ENCODE measurements at regions not wholly inside any gene's neighbourhood (a gene's known extent, or its start where the extent isn't known, plus 50 kb on each side); places are given as distances from the start of the nearest gene placed in this dataset.

DNA sequence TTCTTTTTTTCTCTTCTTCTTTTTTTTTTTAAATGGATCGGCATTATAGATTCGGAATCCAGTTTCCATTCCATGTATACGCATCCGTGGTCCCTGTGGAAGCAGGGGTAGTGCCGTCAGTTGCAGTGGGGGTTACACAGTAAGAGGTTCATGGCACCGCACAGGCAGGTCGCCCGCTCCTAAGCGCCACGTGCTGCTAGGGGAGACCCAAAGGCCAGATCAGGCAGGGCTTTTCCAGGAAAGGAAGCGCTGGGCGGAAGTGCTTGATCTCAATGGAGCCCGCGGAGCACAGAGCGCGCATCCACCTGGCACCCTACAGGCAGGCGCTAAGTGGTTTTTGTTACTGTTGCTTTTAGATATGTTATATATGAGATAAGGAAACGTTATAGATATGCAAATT lies 174.8 kb upstream of the OR13F1 start:
- TF ChIP-seq, protein P1, sequence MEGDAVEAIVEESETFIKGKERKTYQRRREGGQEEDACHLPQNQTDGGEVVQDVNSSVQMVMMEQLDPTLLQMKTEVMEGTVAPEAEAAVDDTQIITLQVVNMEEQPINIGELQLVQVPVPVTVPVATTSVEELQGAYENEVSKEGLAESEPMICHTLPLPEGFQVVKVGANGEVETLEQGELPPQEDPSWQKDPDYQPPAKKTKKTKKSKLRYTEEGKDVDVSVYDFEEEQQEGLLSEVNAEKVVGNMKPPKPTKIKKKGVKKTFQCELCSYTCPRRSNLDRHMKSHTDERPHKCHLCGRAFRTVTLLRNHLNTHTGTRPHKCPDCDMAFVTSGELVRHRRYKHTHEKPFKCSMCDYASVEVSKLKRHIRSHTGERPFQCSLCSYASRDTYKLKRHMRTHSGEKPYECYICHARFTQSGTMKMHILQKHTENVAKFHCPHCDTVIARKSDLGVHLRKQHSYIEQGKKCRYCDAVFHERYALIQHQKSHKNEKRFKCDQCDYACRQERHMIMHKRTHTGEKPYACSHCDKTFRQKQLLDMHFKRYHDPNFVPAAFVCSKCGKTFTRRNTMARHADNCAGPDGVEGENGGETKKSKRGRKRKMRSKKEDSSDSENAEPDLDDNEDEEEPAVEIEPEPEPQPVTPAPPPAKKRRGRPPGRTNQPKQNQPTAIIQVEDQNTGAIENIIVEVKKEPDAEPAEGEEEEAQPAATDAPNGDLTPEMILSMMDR (IDR thresholded peaks at IDR 0.05; ENCODE audit: insufficient read depth, low read depth, low read length, missing control alignments) = no peak
- no peak for DNase-seq (ENCODE audit: low read depth)
- no peak overlapping the region for H3K4me3 ChIP-seq (ENCODE audit: low read depth, low read length)

DNA sequence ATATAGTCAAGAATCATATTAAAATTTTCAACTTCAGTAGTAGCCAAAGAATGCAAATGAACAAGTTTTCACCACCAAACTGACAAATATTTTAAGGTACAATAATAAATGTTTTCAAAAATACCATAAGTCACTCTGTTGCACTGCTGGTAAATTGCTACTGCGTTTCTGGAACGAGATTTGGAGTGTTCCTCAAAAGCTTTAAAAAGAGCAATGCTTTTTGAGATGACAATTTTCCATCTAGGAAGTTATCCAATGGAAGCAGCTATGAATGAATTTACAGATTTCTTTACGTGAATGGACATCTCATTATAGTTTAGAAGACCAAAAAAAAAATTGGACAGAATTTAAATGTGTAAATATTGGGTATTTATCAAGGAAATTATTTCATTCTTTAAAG lies 173.2 kb upstream of the OR13F1 start:
- DNase-seq (ENCODE audit: low read depth) = no peak
- TF ChIP-seq, protein P1 (IDR thresholded peaks at IDR 0.05; ENCODE audit: insufficient read depth, low read depth, low read length, missing control alignments) = no peak
- H3K4me3 ChIP-seq (ENCODE audit: low read depth, low read length) = no peak overlapping the region

DNA sequence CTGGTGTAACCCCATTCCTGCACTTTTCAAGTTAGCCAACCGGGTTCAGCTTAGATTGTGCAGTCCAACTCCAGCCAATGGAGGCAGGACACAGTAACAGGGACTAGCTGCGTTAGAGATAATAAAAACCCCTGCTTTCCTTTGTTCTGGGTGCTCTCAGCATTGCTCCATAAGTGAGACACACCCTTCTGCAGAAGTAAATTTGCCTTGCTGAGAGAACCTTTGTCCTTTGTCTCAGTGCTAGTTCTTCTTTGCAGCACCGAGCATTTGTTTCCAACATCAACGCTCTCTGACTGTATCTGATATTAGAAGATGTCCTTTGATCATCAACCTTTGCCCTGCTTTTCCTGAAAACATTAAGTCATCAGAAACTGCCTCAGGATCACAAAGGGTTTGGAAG lies 169.5 kb upstream of the OR13F1 start:
- TF ChIP-seq, protein P1 (IDR thresholded peaks at IDR 0.05; ENCODE audit: insufficient read depth, low read depth, low read length, missing control alignments) = no peak
- no peak overlapping the region for H3K4me3 ChIP-seq (ENCODE audit: low read depth, low read length)

DNA sequence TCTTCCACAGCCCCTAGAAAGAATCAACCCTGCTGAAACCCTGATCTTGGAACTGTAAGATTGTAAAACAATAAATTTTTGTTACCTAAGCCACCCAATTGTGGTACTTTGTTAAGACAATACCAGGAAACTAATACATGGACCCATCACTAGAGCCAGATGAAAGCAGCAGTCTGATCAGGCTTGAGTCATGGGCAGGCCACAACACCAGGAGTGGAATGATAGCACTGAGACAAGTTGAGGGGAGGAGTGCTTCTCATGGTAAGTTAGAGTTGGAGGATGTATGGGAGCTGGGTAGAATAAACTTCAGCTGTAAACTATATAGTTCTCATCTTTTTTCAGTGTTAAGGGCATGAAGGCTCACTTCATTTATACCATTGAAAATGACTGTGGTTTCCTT lies 164.4 kb upstream of the OR13F1 start:
- TF ChIP-seq, protein P1 (IDR thresholded peaks at IDR 0.05; ENCODE audit: insufficient read depth, low read depth, low read length, missing control alignments) = no peak
- H3K4me3 ChIP-seq (ENCODE audit: low read depth, low read length) = no peak overlapping the region
- DNase-seq (ENCODE audit: low read depth) = no peak

More for the DNA sequence above, 169.5 kb upstream of the OR13F1 start:
- DNase-seq (ENCODE audit: low read depth) = no peak

DNA sequence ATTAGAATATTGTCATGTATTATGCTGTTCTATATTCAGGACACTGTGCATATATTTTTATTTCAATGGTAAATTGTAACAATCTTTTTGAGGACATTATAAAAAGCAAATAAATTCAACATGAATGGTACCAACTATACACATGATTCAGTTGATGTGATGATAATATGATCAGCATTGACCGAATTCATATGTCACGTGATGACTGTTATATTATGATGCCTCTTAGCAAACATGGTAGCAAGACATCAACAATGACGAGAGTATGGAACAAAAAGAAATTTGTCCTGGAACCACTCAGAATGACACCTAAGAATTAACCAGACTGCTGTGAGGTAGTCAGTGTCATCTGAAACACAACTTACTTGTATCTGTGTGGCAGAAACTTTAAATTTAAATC lies 161.5 kb upstream of the OR13F1 start:
- no peak overlapping the region for H3K4me3 ChIP-seq (ENCODE audit: low read depth, low read length)
- DNase-seq (ENCODE audit: low read depth) = no peak
- TF ChIP-seq, protein P1 (IDR thresholded peaks at IDR 0.05; ENCODE audit: insufficient read depth, low read depth, low read length, missing control alignments) = no peak

- no peak overlapping the region for H3K4me3 ChIP-seq (ENCODE audit: low read depth, low read length)
- no peak for DNase-seq (ENCODE audit: low read depth)
These were observed 159.0 kb upstream of the OR13F1 start for GRCh38 chr9:104345061-104345460.

DNA sequence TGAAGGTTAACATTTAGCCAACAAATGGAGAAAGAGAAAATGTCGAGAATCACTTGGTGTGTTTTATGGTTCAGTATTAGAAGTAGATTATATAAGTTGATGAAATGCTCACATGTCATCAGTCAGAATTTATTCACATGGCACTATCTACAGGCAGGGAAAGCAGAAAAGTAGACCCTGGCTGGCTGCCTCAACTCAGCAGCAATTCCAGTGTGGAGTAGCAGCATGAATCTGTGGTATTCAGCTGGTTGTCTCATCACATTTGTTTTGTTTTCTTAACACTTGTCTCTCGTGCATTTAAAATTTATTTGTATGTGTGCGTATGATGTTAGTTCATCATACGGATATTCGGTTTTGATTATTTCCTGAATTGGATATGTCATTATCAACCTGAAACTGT lies 153.5 kb upstream of the OR13F1 start:
- no peak overlapping the region for H3K4me3 ChIP-seq (ENCODE audit: low read depth, low read length)
- no peak for DNase-seq (ENCODE audit: low read depth)
- TF ChIP-seq, protein P1 (IDR thresholded peaks at IDR 0.05; ENCODE audit: insufficient read depth, low read depth, low read length, missing control alignments) = no peak

More at GRCh38 chr9:104345061-104345460, 159.0 kb upstream of the OR13F1 start:
- TF ChIP-seq, protein P1 (IDR thresholded peaks at IDR 0.05; ENCODE audit: insufficient read depth, low read depth, low read length, missing control alignments) = no peak
